22Rv1 (cell line): ENCODE measurements at regions not wholly inside any gene's neighbourhood (a gene's known extent, or its start where the extent isn't known, plus 50 kb on each side); places are given as distances from the start of the nearest gene placed in this dataset.

ENCODE experiments used
- H3K27ac ChIP-seq: fragments of 450-650 bp; 2 replicates; pipeline ENCODE4 v1.5.1; 2017
- ZFX ChIP-seq: fragments of 450-650 bp; IDR thresholded peaks from 2 replicates; pipeline ENCODE4 v1.6.1; 2017; ENCODE audit warnings: antibody characterized with exemption, borderline replicate concordance
- TF ChIP-seq, protein P1 (sequence below): fragments of 450-650 bp; IDR thresholded peaks from 2 replicates; pipeline ENCODE4 v1.5.1; 2017; ENCODE audit warnings: mild to moderate bottlenecking

DNA sequence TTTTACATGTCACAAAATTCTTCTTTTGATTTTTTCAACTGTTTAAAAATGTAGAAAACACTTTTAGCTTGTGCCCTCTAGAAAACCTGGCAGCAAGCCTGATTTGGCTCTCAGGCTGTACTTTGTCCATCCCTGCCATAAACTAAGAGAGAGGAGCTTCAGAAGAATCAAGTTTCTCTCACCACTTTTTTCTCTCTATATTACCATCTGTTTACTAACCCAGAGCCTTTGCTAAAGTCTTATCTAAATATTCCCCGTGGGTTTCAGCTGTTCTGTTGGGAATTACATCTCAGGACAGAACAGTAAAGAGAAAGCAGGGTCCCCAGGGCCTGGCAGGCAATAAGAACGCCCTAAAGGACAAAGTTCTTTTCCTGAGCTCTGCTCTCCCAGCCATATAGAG, 409.1 kb upstream of the CRIM1 start:
- H3K27ac ChIP-seq: no peak overlapping the region
- no peak for TF ChIP-seq ZFX
- TF ChIP-seq, protein P1, sequence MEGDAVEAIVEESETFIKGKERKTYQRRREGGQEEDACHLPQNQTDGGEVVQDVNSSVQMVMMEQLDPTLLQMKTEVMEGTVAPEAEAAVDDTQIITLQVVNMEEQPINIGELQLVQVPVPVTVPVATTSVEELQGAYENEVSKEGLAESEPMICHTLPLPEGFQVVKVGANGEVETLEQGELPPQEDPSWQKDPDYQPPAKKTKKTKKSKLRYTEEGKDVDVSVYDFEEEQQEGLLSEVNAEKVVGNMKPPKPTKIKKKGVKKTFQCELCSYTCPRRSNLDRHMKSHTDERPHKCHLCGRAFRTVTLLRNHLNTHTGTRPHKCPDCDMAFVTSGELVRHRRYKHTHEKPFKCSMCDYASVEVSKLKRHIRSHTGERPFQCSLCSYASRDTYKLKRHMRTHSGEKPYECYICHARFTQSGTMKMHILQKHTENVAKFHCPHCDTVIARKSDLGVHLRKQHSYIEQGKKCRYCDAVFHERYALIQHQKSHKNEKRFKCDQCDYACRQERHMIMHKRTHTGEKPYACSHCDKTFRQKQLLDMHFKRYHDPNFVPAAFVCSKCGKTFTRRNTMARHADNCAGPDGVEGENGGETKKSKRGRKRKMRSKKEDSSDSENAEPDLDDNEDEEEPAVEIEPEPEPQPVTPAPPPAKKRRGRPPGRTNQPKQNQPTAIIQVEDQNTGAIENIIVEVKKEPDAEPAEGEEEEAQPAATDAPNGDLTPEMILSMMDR: no peak

DNA sequence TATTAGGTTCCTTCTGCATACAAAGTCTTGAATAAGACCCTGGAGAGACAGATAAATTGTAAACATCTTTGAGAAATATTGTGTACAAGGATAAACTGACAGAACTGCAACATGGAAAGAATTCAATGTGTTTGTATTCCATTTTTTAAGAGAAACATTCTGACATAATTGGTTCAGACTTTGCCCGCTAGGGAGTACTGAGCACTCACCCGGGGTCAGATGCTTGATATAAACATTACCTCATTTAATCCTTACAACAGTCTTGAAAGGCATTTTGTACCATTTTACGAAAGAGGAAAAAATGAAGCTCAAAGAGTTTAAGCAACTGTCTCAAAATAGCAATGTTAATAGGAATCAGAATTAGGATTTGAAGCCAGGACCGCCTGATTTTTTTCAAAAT, 416.7 kb upstream of the CRIM1 start:
- no peak overlapping the region for H3K27ac ChIP-seq
- TF ChIP-seq ZFX: no peak
- TF ChIP-seq, protein P1: no peak

DNA sequence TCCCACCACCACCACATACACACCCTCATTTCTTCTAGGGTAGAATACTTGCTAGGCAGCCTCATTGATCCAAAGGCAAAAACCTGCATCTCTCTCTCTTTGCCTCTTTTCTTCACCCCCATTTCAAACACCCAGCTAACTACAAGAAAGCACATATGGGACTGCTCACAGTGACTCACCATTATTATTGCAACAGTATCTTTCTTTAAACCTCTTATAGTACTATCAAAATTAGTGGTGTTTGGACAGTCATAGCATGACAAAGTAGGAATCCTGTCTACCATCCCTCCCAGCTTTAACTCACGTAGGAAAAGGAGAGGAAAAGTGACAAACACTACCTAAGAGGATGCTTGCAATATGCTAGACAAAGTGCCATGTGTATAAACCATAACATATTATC, 422.5 kb upstream of the CRIM1 start:
- no peak for TF ChIP-seq ZFX
- TF ChIP-seq, protein P1: no peak
- no peak overlapping the region for H3K27ac ChIP-seq

DNA sequence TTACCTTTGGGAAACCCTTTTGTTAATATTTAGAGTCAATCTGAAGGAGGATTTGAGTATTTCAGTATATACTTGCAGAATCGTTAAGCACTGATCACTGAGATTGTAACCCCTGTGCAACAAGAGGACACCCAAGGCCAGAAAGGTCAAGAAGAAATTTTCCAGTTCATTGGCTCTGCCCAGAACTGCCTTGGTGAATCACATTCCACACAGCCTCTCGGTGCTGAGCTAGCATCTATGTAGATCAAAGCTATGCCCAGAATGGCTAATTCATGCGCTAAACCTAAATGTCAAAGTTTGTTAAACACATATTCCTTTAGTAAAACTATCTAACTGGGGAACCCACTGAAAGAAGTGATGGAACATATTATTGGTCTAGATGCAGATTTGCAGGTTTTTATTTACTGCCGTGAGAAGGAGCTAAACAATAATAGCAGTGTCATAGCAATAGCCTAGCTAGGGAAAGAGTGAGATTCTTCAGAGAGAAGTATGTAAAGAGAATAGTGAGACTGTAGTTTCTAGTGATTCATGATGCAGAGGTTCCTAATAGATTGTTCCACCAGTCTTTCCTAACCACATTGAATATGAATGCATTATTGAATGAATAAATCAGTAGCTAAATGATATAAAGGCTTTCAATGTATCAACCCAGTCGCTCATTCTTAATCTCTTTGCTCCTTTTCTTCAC, 423.2 kb upstream of the CRIM1 start:
- H3K27ac ChIP-seq: no peak overlapping the region
- no peak for TF ChIP-seq ZFX
- TF ChIP-seq, protein P1: no peak

DNA sequence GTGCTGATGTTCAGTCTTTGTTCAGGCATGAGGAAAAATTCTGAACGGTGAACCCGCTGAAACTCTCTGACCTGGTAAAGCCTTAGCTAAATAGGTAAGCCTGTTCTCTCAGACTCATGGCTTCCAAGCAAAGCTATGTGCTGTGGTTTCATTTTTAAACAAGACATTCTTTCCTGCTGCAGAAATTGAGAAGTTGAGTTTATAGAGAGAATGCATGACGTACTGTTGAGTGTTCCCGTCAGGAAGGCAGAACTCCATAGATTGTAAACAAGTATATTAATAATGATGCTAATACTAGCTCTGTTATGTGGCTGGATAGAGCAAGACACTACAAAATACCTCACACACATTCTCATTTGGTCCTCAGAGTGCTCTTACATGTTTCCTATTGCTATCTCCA, 424.0 kb upstream of the CRIM1 start:
- no peak overlapping the region for H3K27ac ChIP-seq

DNA sequence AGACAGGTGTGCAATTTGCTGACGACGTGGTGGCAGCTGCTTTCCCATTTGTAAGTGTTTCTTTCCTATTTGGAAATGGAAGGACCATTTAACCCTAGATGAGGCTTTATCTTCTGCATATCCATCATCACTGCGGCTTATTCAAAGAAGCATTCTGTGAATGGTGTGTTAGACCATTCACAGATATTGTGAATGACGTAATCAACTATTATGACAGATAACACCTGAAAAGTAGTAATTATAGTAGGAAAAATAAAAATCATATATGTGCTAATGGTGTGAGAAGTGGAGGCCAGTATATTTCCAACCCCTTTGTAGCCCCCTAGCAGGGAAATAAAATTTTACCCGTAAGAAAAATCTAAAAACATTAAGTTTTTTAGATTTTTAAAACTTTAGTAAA, 424.5 kb upstream of the CRIM1 start:
- no peak overlapping the region for H3K27ac ChIP-seq
- no peak for TF ChIP-seq ZFX
- TF ChIP-seq, protein P1: no peak

More for the DNA sequence above, 424.0 kb upstream of the CRIM1 start:
- TF ChIP-seq, protein P1: no peak

DNA sequence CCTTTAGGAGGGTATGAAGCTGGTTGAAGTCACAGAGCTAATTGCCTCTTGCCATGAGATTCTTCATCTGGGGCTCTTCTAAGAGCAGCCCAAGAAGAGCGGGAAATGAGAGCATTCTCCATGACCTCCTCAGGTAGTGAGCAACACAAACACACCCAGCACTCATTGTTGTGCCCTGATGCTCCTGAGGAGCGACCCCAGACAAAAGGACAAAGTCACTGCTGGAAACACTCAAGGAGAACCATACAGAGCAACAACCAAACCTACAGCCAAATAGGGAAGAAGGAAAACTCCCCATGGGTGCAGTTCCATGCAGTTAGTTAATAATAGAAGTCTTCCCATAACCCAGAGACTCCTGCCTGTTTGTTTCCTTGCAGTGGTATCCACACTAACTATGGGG, 426.0 kb upstream of the CRIM1 start:
- TF ChIP-seq ZFX: no peak
- TF ChIP-seq, protein P1: no peak
- no peak overlapping the region for H3K27ac ChIP-seq
